Adrenal gland (tissue), 9 donors: ENCODE measurements at regions not wholly inside any gene's neighbourhood (a gene's known extent, or its start where the extent isn't known, plus 50 kb on each side); places are given as distances from the start of the nearest gene placed in this dataset.

Experiments
- DNase-seq, 7 donors: peaks; one replicate each; pipeline ENCODE4 v3.0.0-alpha.2; 2019 to 2020
- H3K27ac ChIP-seq, 5 donors: fragments of 200-600 bp; sonication (generic) in 4 of 5; 1 replicate in 3 of 5; 2 replicates in 2 of 5; pipeline versions ENCODE4 v1.5.1 to v1.8.0; 2016 to 2020; ENCODE audit warnings: mild to moderate bottlenecking in 1 of 5
- H3K27me3 ChIP-seq: fragments of 200-600 bp; 2 replicates; pipeline ENCODE4 v1.8.0; 2021
- H3K36me3 ChIP-seq, 2 donors: fragments of 200-600 bp; replicated peaks in 1 of 2; 1 replicate in 1 of 2; 2 replicates in 1 of 2; pipeline versions ENCODE4 v1.5.1 to v1.8.0; 2018 to 2022
- H3K4me1 ChIP-seq, 2 donors: fragments of 200-600 bp; replicated peaks in 1 of 2; 1 replicate in 1 of 2; 2 replicates in 1 of 2; pipeline versions ENCODE4 v1.5.1 to v1.8.0; 2018 to 2021
- H3K4me3 ChIP-seq, 4 donors: fragments of 200-600 bp; sonication (generic) in 3 of 4; one replicate each; pipeline ENCODE4 v1.5.1; 2016 to 2018
- H3K9me3 ChIP-seq, 3 donors: fragments of 200-600 bp; sonication (generic) in 1 of 3; replicated peaks in 1 of 3; 1 replicate in 2 of 3; 2 replicates in 1 of 3; pipeline versions ENCODE4 v1.5.1 to v1.8.0; 2016 to 2021
- POLR2A ChIP-seq, 2 donors: fragments of 450-650 bp; IDR thresholded peaks; one replicate each; pipeline ENCODE4 v1.6.1; 2017; ENCODE audit warnings: antibody characterized with exemption in 2 of 2, mild to moderate bottlenecking in 2 of 2, moderate library complexity in 1 of 2
- WGBS, 4 donors: extraction: QIAGEN DNeasy Blood & Tissue Kit in 2 of 4; methylation state at CpG; one replicate each; pipeline versions ENCODE4 v1.1.5 to v1.1.7; 2013 to 2017; 5-methylcytosine and 5-hydroxymethylcytosine counted together
- intact Hi-C, 2 donors: fragments of 100-400 bp; cut with DNase I; formaldehyde crosslinking; loops; one replicate each; pipeline versions ENCODE4 v1.14.1 to v1.15.0; 2022 to 2023
- TF ChIP-seq, protein P1 (sequence below), 6 experiments: fragments of 450-650 bp in 4 of 6; fragments of 200-600 bp in 2 of 6; sonication (generic) in 1 of 6; IDR thresholded peaks; 1 replicate in 5 of 6; 2 replicates in 1 of 6; pipeline versions ENCODE4 v1.5.1 to v1.8.0; 2016 to 2021; ENCODE audit warnings: antibody characterized with exemption in 6 of 6, mild to moderate bottlenecking in 2 of 6, moderate library complexity in 1 of 6
- donor health status: healthy with polysubstance abuse.
- donor health status: Bipolar disorder and iron deficiency.
- donor health status: DM: yes; HTN: yes; CAD: no.
- donor health status: DM: no; HTN: no; CAD: no.
- donor health status: DM: no; HTN: no; CAD: no.

GRCh38 chr13:108368250-108368905 lies 98.9 kb downstream of the TNFSF13B start:
- no peaks in the 10 kb centered on the region for H3K27me3 ChIP-seq
- 52 to 62% (median 61%) methylated on average over 3 of the region's 3 CpGs for WGBS, 4 donors
- peak overlapping the region in 1 of 5 donors; percentile 49 for H3K27ac ChIP-seq
- no peak overlapping the region for H3K4me3 ChIP-seq
- intact Hi-C loops: no loop called here
- no peaks in the 10 kb centered on the region for H3K36me3 ChIP-seq
- no peaks in the 10 kb centered on the region for H3K4me1 ChIP-seq
- DNase-seq: no peak
- TF ChIP-seq POLR2A (IDR thresholded peaks at IDR 0.05): no peak
- TF ChIP-seq, protein P1, sequence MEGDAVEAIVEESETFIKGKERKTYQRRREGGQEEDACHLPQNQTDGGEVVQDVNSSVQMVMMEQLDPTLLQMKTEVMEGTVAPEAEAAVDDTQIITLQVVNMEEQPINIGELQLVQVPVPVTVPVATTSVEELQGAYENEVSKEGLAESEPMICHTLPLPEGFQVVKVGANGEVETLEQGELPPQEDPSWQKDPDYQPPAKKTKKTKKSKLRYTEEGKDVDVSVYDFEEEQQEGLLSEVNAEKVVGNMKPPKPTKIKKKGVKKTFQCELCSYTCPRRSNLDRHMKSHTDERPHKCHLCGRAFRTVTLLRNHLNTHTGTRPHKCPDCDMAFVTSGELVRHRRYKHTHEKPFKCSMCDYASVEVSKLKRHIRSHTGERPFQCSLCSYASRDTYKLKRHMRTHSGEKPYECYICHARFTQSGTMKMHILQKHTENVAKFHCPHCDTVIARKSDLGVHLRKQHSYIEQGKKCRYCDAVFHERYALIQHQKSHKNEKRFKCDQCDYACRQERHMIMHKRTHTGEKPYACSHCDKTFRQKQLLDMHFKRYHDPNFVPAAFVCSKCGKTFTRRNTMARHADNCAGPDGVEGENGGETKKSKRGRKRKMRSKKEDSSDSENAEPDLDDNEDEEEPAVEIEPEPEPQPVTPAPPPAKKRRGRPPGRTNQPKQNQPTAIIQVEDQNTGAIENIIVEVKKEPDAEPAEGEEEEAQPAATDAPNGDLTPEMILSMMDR (IDR thresholded peaks at IDR 0.05): no peak
- no peaks in the 10 kb centered on the region for H3K9me3 ChIP-seq

- TF ChIP-seq POLR2A (IDR thresholded peaks at IDR 0.05): no peak
- TF ChIP-seq, protein P1 (IDR thresholded peaks at IDR 0.05): no peak
Measured at GRCh38 chr13:108369412-108369811, 99.9 kb downstream of the TNFSF13B start.

DNA sequence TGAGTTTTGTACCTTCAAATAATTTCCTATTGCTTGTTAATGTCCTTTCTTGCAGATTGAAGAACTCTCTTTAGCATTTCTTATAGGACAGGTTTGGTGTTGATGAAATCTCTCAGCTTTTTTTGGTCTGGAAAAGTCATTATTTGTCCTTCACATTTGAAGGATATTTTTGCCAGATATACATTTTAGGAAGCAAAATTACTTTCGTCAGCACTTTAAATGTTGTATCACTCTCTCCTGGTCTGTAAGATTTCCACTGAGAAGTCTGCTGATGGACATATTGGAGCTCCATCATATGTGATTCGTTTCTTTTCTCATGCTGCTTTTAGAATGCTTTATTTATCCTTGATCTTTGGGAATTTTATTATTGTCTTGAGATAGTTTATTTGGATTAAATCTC lies 105.5 kb downstream of the TNFSF13B start:
- no peaks in the 10 kb centered on the region for H3K4me1 ChIP-seq
- H3K27ac ChIP-seq: no peak overlapping the region
- DNase-seq: no peak
- no peak for TF ChIP-seq POLR2A (IDR thresholded peaks at IDR 0.05)
- TF ChIP-seq, protein P1 (IDR thresholded peaks at IDR 0.05): no peak
- H3K9me3 ChIP-seq: no peaks in the 10 kb centered on the region
- no peaks in the 10 kb centered on the region for H3K27me3 ChIP-seq
- WGBS, 4 donors: 59 to 77% (median 62%) methylated on average over 2 of the region's 2 CpGs
- intact Hi-C loops: no loop called here
- H3K36me3 ChIP-seq: no peaks in the 10 kb centered on the region
- H3K4me3 ChIP-seq: no peak overlapping the region

More at GRCh38 chr13:108369412-108369811, 99.9 kb downstream of the TNFSF13B start:
- no peak overlapping the region for H3K27ac ChIP-seq
- H3K36me3 ChIP-seq: no peaks in the 10 kb centered on the region
- H3K4me1 ChIP-seq: no peaks in the 10 kb centered on the region
- no peak overlapping the region for H3K4me3 ChIP-seq
- DNase-seq: no peak
- intact Hi-C loops: no loop called here
- H3K9me3 ChIP-seq: no peaks in the 10 kb centered on the region
- H3K27me3 ChIP-seq: no peaks in the 10 kb centered on the region

GRCh38 chr13:108375772-108376171 lies 106.3 kb downstream of the TNFSF13B start:
- H3K27ac ChIP-seq: no peak overlapping the region
- TF ChIP-seq POLR2A (IDR thresholded peaks at IDR 0.05): no peak
- TF ChIP-seq, protein P1 (IDR thresholded peaks at IDR 0.05): no peak
- 85 to 92% (median 89%) methylated on average over 2 of the region's 2 CpGs for WGBS, 4 donors
- H3K4me1 ChIP-seq: no peaks in the 10 kb centered on the region
- no peak overlapping the region for H3K4me3 ChIP-seq
- H3K9me3 ChIP-seq: no peaks in the 10 kb centered on the region
- H3K27me3 ChIP-seq: no peaks in the 10 kb centered on the region
- no peaks in the 10 kb centered on the region for H3K36me3 ChIP-seq
- intact Hi-C loops: no loop called here
- DNase-seq: no peak
